Panc1 (cell line): ENCODE measurements at regions not wholly inside any gene's neighbourhood (a gene's known extent, or its start where the extent isn't known, plus 50 kb on each side); places are given as distances from the start of the nearest gene placed in this dataset.

Experiments
- TCF7L2 ChIP-seq: IDR thresholded peaks from 2 replicates; pipeline ENCODE4 v1.6.1; 2011; ENCODE audit warnings: mild to moderate bottlenecking, low read depth, low read length, inconsistent platforms
- TF ChIP-seq, protein P1 (sequence below): fragments of 450-650 bp; IDR thresholded peaks from 2 replicates; pipeline ENCODE4 v1.5.1; 2017; ENCODE audit warnings: mild to moderate bottlenecking

DNA sequence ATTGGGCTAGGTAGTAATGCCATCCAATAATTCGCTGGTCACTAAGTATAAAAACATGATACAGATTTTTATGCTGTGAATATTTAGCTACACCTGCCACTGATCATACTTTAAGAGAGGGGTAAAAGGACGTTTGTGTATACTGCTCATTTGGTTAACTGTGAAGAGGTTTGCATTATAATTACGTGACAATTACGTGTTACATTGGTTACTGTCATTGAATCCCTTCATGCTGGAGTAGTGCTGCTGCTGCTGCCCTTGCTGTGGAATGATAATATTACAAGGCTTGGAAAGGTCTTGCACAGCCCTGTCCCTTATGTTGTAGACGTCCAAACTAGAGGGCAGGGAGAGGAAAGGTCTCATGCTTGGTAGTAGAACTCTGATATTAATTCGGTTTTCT lies 312.2 kb upstream of the ATP2B1 start:
- TF ChIP-seq, protein P1, sequence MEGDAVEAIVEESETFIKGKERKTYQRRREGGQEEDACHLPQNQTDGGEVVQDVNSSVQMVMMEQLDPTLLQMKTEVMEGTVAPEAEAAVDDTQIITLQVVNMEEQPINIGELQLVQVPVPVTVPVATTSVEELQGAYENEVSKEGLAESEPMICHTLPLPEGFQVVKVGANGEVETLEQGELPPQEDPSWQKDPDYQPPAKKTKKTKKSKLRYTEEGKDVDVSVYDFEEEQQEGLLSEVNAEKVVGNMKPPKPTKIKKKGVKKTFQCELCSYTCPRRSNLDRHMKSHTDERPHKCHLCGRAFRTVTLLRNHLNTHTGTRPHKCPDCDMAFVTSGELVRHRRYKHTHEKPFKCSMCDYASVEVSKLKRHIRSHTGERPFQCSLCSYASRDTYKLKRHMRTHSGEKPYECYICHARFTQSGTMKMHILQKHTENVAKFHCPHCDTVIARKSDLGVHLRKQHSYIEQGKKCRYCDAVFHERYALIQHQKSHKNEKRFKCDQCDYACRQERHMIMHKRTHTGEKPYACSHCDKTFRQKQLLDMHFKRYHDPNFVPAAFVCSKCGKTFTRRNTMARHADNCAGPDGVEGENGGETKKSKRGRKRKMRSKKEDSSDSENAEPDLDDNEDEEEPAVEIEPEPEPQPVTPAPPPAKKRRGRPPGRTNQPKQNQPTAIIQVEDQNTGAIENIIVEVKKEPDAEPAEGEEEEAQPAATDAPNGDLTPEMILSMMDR, result no peak
- TF ChIP-seq TCF7L2, result no peak
